ENCODE measurements at regions not wholly inside any gene's neighbourhood (a gene's known extent, or its start where the extent isn't known, plus 50 kb on each side); places are given as distances from the start of the nearest gene placed in this dataset.

GRCh38 chr5:5617024-5617423 is 194.5 kb downstream of the ICE1 start:
- DNase-seq = no peak

DNA sequence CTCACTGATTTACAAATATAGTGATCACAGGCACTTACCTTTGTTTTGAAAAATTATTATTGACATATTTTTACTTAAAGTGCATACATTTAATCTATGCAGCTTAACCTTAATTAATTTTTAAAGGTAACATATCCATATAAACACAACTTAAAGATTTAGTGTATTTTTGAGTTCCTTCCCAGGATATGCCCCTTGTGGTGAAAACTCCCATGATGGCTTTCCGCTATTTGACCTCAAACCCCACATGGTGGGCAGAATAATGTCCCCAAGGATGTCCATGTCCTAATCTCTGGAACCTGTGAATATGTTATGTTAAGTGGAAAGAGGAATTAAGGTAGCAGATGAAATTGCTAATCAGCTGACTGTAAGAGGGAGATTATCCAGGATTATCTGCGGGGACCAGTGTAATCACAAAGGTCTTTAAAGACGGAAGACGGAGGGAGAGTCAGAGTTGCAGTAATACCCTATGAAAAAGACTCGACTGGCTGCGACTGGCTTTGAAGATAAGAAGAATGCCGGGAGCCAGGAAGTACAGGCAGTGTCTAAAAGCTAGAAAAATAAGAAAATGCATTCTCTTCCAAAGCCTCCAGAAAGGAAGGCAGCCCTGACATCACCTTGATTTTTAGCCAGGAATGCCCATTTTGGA is 193.9 kb downstream of the ICE1 start:
- DNase-seq = no peak

GRCh38 chr5:5615569-5615968 is 193.1 kb downstream of the ICE1 start:
- DNase-seq = no peak

DNA sequence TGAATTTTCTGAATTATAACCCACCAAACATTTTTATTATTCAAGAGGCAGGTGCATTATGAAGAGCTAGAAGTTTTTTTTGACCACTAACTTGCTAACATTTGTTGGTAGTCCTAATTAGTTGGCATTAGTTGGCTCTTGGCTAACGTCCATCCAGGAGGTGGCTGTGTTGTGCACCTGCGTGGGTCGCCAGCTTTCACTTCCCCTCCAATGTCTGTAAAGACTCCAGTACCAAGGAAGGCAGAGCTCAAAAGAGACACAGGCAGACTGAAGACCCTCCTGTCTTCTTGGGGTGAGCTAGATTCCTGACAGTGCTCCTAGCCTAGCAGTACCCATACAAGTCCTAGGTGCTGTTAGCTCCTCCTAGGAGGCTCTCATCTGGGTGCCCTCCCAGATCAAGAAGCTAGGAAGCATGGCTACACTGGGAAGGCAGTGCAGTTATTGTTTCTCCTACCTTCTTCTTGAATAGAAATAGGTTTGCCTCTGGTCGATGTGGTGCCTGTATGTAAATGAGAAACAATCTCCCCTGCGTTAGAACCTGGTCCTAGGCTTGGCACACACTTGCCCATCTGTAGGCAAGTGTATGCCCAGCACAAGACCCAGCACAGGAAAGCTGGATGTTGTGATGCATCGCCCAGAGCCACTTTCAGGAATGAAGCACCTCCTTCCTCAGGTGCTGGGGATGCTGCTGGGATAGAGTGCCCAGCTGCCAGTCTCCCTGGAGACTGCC is 190.9 kb downstream of the ICE1 start:
- no peak for DNase-seq

GRCh38 chr5:5612096-5612495 is 189.6 kb downstream of the ICE1 start:
- no peak for DNase-seq

DNA sequence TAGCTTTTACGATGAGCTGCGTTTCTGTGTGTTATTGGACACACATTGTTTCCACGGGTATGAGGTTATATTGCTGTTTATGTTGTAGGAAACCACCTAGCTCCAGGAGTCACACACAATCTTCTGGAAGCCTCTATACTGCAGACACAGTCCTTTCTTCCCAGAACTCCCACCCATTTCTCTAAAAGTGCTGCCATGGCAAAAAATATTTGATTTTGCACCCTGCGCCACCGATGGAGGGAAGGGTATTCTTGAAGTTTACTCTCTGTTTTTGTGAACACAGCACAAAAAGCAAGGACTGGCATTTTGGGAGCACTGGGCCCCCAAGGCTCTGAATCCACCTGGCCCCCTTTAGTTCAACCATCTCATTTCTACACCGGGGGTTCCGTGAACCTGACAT is 187.5 kb downstream of the ICE1 start:
- DNase-seq = no peak

GRCh38 chr5:5605170-5605764 is 182.8 kb downstream of the ICE1 start:
- DNase-seq = no peak

DNA sequence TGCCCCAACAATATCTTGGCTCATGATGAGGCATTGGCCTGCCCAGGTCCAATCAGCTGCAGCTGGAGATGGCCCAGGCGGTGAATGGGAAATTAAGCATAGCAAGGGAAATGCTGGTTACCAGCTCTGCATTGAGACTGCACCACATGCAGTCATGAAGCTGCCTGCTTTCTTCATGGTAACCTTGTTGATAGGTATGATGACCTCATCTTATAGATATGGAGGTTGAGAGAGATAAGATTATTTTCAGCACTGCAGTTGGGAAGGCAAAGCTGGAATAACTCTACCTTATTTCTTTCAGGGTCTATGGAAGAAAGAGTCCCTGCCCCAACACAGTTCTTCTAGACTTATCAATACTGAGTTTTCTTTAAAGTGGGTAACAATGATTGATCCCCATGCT is 180.1 kb downstream of the ICE1 start:
- no peak for DNase-seq

- no peak for DNase-seq
These were observed 176.2 kb downstream of the ICE1 start for GRCh38 chr5:5598547-5599113.

- DNase-seq = no peak
These were observed 170.9 kb downstream of the ICE1 start for GRCh38 chr5:5593391-5593790.

DNA sequence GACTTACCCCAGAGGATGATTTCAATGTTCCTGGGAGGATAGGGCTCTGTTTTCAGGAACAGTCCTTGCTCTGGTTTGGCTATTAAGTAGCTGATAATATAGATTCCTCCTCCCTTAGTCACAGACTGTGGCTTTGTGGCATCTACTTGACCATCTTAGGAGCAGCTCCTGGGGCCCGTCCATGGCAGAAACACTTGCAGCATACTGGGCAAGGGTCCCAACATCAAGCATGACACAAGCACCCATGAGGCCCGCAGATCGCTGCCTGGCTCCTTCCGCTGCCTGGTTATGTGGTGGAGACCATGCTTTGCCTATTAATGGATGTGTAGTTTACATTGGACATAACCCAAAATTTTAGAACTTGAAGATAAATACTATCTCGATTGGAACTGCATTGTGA is 170.1 kb downstream of the ICE1 start:
- no peak for DNase-seq

DNA sequence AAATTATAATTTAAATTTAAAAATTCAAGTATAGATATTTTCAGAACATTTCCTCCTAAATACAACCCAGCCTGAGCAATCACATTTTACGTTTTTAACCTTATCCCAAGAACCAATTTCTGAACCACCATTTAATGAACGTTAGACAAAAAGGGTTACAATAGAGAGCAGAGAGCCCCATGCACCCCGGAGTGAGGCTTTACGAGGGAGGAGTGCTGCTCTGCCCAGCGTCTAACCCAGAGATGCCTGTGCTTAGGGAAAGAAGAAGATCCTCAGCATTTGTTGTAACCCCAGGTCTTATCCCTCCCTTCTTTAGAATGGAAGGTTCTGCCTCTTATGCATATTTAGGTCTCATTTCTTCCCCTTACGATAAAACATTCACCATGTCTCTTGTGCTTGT is 169.1 kb downstream of the ICE1 start:
- no peak for DNase-seq

DNA sequence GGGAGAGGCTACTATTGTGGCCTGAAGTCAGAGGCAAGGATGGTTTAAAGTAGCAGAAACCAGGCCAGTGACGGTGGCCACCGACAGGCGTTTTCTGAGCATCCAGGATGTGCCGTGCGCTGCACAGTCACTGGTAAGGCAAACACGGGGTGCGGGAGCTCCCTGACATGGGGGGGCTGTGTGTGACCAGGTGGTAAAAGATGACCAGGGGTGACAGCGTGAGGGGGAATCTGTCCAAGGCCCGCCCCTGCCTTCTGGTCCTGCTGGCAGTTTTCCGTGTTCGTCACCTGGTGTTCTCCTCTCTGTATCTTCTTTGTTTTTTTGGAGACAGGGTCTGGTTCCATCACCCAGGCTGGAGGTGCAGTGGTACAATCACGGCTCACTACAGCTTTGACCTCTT is 167.4 kb downstream of the ICE1 start:
- DNase-seq = no peak

DNA sequence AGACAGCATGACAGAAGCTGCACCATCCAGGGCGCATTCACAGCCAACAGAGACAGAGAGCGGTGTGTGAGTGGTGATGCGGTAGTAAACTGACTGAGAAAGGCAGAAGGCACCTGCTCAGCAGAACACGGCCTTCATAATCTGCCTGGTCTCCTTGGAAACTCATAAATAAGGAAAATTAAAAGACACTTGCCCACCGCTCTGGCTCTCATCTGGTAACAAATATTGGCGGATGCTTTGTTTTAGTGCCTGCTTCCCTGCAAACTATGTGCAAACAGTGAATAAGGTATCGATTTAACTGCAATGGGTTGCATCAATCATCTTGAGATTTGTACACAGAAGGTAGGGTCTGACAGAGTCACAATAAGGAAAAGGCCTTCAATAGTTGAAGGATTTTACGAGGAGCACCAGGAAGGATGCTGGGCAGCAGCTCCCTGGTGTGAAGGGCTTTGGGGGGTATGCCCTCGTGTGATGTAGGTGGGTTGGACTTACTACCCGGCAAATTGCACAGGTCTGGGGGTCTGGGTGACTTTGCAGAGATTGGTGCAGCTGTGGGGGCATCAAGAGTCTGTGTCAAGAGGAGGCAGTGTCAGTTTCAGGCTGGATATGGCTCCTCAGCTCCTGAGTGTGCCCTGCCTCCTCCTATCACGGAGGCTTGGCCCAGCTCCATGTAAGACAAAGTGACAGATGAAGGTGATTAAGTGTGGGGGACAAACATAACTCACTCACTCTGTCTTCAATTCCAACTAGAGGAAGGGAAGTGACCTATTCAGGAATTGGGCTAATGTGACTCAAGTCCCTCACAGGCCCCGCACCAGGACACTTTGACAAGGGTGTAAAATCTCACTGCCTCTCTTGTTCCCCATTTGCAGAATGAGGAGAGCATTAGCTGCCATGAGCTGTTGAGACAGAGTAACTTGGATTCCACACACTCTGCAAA is 166.7 kb downstream of the ICE1 start:
- no peak for DNase-seq

DNA sequence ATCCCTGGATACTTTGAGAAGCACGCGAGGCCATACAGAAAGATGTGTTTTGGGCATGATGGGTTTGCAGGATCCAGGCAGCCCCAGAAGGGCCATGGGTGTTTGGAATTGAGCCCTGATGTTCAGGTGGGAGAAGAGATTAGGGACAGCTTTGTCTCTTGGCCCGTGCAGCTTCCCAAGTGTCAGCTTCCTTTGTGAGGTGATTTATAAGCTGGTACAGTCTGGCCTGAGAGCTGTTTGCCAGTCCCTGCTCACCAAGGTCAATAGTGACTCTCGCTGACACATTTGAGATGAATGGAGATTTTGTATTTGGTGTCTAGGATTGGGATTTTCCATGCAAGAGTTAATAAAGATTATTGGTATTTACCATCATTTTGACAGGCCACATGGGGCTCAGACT is 165.9 kb downstream of the ICE1 start:
- DNase-seq = no peak

GRCh38 chr5:5587474-5587873 is 165.0 kb downstream of the ICE1 start:
- no peak for DNase-seq

- DNase-seq = no peak
These were observed 164.2 kb downstream of the ICE1 start for GRCh38 chr5:5586721-5587120.

DNA sequence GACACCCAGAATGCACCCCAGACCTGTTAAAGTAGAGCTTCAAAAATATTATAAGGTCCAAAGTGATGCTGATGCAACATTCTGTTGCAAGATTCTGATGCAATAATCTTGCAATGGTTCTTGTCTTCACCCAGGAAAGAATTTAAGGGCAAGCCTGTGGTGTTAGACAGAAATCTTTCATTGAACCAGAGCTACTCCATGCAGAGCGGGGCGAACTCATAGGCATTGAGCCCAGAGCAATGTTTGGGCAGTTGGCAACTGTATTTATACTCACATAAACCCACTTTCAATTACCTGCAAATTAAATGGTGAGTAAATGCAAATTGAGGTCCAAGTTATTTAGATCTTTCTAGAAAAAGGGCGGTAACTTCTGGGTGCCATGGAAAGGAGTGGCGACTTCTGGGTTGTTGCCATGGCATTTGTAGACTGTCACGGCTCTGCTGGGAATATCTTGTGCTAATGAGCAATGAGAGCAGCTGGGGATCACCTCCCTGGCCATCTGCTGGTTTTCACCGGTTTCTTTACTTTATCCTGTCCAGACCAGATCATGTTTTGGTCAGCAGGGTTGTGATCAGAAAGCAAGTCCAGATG is 163.4 kb downstream of the ICE1 start:
- no peak for DNase-seq

- DNase-seq = no peak
These were observed 162.3 kb downstream of the ICE1 start for GRCh38 chr5:5584751-5585150.

GRCh38 chr5:5584236-5584745 is 161.8 kb downstream of the ICE1 start:
- DNase-seq = no peak

DNA sequence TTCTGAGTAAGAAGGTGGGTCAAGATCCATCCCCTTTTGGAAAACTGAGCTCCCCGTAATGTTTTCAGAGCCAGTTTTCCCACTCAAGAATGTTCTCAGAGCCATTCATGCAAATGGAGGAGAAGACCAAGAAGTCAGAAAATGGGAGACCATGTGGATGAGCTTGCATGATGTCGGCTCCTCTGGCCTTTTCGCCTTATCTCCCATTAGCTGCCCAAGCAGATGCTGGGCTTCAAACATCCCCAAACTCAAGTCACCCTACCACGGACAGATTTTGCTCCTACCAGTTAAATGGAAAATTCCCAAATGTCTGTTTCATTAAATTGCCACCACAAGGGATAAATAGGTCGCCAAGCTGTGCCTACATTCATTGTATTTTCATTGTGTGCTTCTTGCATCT is 161.4 kb downstream of the ICE1 start:
- no peak for DNase-seq
